Astrocyte (in vitro differentiated cells and primary cell): ENCODE measurements at regions not wholly inside any gene's neighbourhood (a gene's known extent, or its start where the extent isn't known, plus 50 kb on each side); places are given as distances from the start of the nearest gene placed in this dataset.

Experiments
- CTCF ChIP-seq: IDR thresholded peaks from 2 replicates; pipeline ENCODE4 v1.5.1; 2011; ENCODE audit warnings: low read depth, mild to moderate bottlenecking, inconsistent platforms, low read length, moderate library complexity; ENCODE audit not compliant: insufficient read depth
- EZH2 ChIP-seq: IDR thresholded peaks from 2 replicates; pipeline ENCODE4 v1.6.1; 2012; ENCODE audit warnings: mild to moderate bottlenecking, low read length, inconsistent platforms; ENCODE audit not compliant: insufficient read depth

DNA sequence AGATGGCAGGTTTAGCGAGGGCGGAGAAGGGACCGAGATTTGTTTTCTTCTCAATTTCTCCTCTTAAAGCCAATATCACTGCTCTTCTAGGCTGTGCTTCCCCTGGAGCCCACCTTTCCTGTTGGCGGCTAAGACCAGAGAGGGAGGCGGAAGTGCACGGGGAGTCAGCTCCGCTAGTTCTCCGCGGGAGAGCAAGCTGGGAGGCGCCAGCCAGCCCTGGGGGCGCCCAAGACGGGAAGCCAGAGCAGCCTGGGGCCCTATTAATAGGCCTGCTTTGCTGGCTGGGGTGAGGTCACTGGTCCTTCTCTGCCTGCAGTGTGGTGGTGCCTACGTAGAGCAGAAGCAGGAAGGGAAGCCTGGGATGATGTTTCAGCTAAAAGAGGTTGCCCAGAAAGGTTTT is 61.6 kb downstream of the LSM5 start:
- TF ChIP-seq CTCF (no peak), EZH2 (no peak)
